ENCODE measurements at regions not wholly inside any gene's neighbourhood (a gene's known extent, or its start where the extent isn't known, plus 50 kb on each side); places are given as distances from the start of the nearest gene placed in this dataset.

- 58% methylated on average over 2 of the region's 2 CpGs for WGBS (ENCODE audit: insufficient coverage)
- no peak overlapping the region for H3K27ac ChIP-seq (ENCODE audit: low read length)
These were observed 150.3 kb downstream of the GPAT3 start for GRCh38 chr4:83686166-83686565.

DNA sequence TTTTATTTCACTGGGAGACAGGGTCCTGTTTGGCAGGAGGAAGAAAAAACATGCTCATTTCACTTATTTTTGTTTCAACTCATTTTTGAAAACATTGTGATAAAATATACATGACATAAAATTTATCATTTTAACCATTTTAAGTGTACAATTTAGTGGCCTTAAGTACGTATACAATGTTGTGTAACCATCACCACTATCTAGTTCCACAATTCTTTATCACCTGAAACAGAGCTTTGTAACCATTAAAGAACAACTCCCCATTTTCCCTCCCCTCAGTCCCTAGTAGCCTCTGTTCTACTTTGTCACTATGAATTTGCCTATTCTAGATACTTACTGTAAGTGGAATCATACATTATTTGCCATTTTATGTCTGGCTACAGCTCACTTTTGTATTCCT lies 143.8 kb downstream of the GPAT3 start:
- H3K36me3 ChIP-seq (ENCODE audit: control insufficient read depth, insufficient read depth, low read length), result no peaks in the 10 kb centered on the region
- no peaks in the 10 kb centered on the region for H3K27me3 ChIP-seq (ENCODE audit: control insufficient read depth, insufficient read depth, low read length)
- no peak overlapping the region for H3K4me3 ChIP-seq (ENCODE audit: low read length)
- no peaks in the 10 kb centered on the region for H3K9me3 ChIP-seq (replicated peaks; ENCODE audit: control insufficient read depth, low read depth, low read length)
- DNase-seq, result no peak
- no CpG with 5 or more reads among the region's 1 CpG for WGBS (ENCODE audit: insufficient coverage)
- H3K4me1 ChIP-seq (ENCODE audit: control insufficient read depth, insufficient read depth, low read length), result no peaks in the 10 kb centered on the region
- no peak overlapping the region for H3K27ac ChIP-seq (ENCODE audit: low read length)

More at GRCh38 chr4:83686166-83686565, 150.3 kb downstream of the GPAT3 start:
- H3K4me3 ChIP-seq (ENCODE audit: low read length), result no peak overlapping the region
- H3K9me3 ChIP-seq (replicated peaks; ENCODE audit: control insufficient read depth, low read depth, low read length), result no peaks in the 10 kb centered on the region
- no peaks in the 10 kb centered on the region for H3K36me3 ChIP-seq (ENCODE audit: control insufficient read depth, insufficient read depth, low read length)
- no peaks in the 10 kb centered on the region for H3K27me3 ChIP-seq (ENCODE audit: control insufficient read depth, insufficient read depth, low read length)
- H3K4me1 ChIP-seq (ENCODE audit: control insufficient read depth, insufficient read depth, low read length), result no peaks in the 10 kb centered on the region
- no peak for DNase-seq

GRCh38 chr4:83679254-83679653 lies 143.3 kb downstream of the GPAT3 start:
- H3K27ac ChIP-seq (ENCODE audit: low read length), result no peak overlapping the region
- H3K27me3 ChIP-seq (ENCODE audit: control insufficient read depth, insufficient read depth, low read length), result no peaks in the 10 kb centered on the region
- peak; percentile 13 for DNase-seq
- H3K4me3 ChIP-seq (ENCODE audit: low read length), result no peak overlapping the region
- no CpG with 5 or more reads among the region's 3 CpGs for WGBS (ENCODE audit: insufficient coverage)
- no peaks in the 10 kb centered on the region for H3K36me3 ChIP-seq (ENCODE audit: control insufficient read depth, insufficient read depth, low read length)
- H3K9me3 ChIP-seq (replicated peaks; ENCODE audit: control insufficient read depth, low read depth, low read length), result no peaks in the 10 kb centered on the region
- H3K4me1 ChIP-seq (ENCODE audit: control insufficient read depth, insufficient read depth, low read length), result no peaks in the 10 kb centered on the region

- no peak overlapping the region for H3K4me3 ChIP-seq (ENCODE audit: low read length)
- no peaks in the 10 kb centered on the region for H3K27me3 ChIP-seq (ENCODE audit: control insufficient read depth, insufficient read depth, low read length)
- no CpG with 5 or more reads among the region's 3 CpGs for WGBS (ENCODE audit: insufficient coverage)
- no peaks in the 10 kb centered on the region for H3K4me1 ChIP-seq (ENCODE audit: control insufficient read depth, insufficient read depth, low read length)
- DNase-seq, result peak; percentile 3
- H3K9me3 ChIP-seq (replicated peaks; ENCODE audit: control insufficient read depth, low read depth, low read length), result no peaks in the 10 kb centered on the region
- no peak overlapping the region for H3K27ac ChIP-seq (ENCODE audit: low read length)
- no peaks in the 10 kb centered on the region for H3K36me3 ChIP-seq (ENCODE audit: control insufficient read depth, insufficient read depth, low read length)
These were observed 141.7 kb downstream of the GPAT3 start for GRCh38 chr4:83677656-83678055.

GRCh38 chr4:83664741-83665140 lies 128.8 kb downstream of the GPAT3 start:
- H3K36me3 ChIP-seq (ENCODE audit: control insufficient read depth, insufficient read depth, low read length), result no peaks in the 10 kb centered on the region
- no peaks in the 10 kb centered on the region for H3K4me1 ChIP-seq (ENCODE audit: control insufficient read depth, insufficient read depth, low read length)
- H3K4me3 ChIP-seq (ENCODE audit: low read length), result no peak overlapping the region
- no peaks in the 10 kb centered on the region for H3K9me3 ChIP-seq (replicated peaks; ENCODE audit: control insufficient read depth, low read depth, low read length)
- H3K27ac ChIP-seq (ENCODE audit: low read length), result no peak overlapping the region
- WGBS (ENCODE audit: insufficient coverage), result 93% methylated on average over 3 of the region's 5 CpGs
- H3K27me3 ChIP-seq (ENCODE audit: control insufficient read depth, insufficient read depth, low read length), result no peaks in the 10 kb centered on the region
- no peak for DNase-seq

DNA sequence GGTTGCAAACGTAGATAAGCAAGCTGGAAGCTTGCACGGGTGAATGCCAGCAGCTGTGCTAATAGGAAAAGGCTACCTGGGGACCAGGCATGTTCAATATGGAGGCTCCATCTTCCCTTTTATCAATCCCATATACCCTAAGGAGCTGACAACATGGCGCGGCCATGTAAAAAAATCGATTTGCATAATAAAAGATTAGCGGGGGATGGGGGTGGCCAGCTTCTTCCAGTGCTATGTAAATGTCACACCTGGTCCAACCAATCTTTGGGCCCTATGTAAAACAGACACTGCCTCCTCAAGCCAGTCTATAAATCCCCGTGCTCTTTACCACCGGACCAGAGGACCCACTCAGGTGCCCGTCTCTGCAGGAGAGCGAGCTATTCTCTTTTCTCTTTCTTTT lies 128.2 kb downstream of the GPAT3 start:
- H3K4me1 ChIP-seq (ENCODE audit: control insufficient read depth, insufficient read depth, low read length), result no peaks in the 10 kb centered on the region
- H3K36me3 ChIP-seq (ENCODE audit: control insufficient read depth, insufficient read depth, low read length), result no peaks in the 10 kb centered on the region
- 94% methylated on average over 4 of the region's 10 CpGs for WGBS (ENCODE audit: insufficient coverage)
- no peak overlapping the region for H3K4me3 ChIP-seq (ENCODE audit: low read length)
- DNase-seq, result no peak
- no peak overlapping the region for H3K27ac ChIP-seq (ENCODE audit: low read length)
- no peaks in the 10 kb centered on the region for H3K27me3 ChIP-seq (ENCODE audit: control insufficient read depth, insufficient read depth, low read length)
- H3K9me3 ChIP-seq (replicated peaks; ENCODE audit: control insufficient read depth, low read depth, low read length), result no peaks in the 10 kb centered on the region

DNA sequence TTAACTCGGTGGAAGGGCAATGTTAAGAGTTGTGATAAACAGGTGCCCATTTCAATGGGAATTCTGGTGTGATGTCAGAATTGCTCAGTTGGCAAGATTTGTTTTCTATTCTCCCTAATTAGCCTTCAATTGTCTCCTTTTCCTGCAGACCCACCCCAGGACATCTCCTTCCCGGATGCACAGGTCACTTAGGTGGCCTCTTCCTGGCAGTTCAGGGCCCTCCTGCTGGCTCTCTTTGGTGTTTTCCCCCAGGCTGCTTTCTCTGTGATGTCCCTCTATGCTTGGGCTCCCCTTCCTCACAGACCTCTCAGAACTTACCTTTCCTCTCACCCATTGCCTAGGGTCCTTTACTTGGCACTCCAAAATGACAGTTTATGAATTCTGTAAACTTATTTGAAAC lies 126.3 kb downstream of the GPAT3 start:
- no peak overlapping the region for H3K27ac ChIP-seq (ENCODE audit: low read length)
- no peaks in the 10 kb centered on the region for H3K27me3 ChIP-seq (ENCODE audit: control insufficient read depth, insufficient read depth, low read length)
- no peak overlapping the region for H3K4me3 ChIP-seq (ENCODE audit: low read length)
- 50% methylated on average over 1 of the region's 2 CpGs for WGBS (ENCODE audit: insufficient coverage)
- no peaks in the 10 kb centered on the region for H3K36me3 ChIP-seq (ENCODE audit: control insufficient read depth, insufficient read depth, low read length)
- H3K9me3 ChIP-seq (replicated peaks; ENCODE audit: control insufficient read depth, low read depth, low read length), result no peaks in the 10 kb centered on the region
- DNase-seq, result no peak
- H3K4me1 ChIP-seq (ENCODE audit: control insufficient read depth, insufficient read depth, low read length), result no peaks in the 10 kb centered on the region

DNA sequence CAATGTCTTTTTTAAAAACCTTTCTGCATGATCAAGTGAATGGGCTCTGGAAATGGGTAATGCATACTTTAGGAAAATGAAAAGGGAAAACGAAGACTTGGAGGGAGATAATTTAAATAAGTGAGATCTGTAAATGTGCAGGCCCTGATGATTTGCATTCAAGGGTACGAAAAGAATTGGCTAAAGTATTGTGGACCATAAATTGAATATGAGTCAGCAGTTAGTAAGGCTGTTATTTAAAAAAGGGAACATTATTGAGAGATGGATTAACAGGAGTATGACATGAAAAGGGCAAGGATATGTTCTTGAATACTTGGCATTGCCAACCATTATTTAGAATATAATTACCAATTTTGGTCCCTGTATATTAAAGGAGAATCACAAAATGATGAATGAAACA lies 125.5 kb downstream of the GPAT3 start:
- WGBS (ENCODE audit: insufficient coverage), result 78% methylated on average over 2 of the region's 2 CpGs
- Histone ChIP-seq H3K27ac (ENCODE audit: low read length) (no peak overlapping the region), H3K4me1 (ENCODE audit: control insufficient read depth, insufficient read depth, low read length) (no peaks in the 10 kb centered on the region), H3K36me3 (ENCODE audit: control insufficient read depth, insufficient read depth, low read length) (no peaks in the 10 kb centered on the region), H3K4me3 (ENCODE audit: low read length) (no peak overlapping the region), H3K27me3 (ENCODE audit: control insufficient read depth, insufficient read depth, low read length) (no peaks in the 10 kb centered on the region), H3K9me3 (replicated peaks; ENCODE audit: control insufficient read depth, low read depth, low read length) (no peaks in the 10 kb centered on the region)
- no peak for DNase-seq

DNA sequence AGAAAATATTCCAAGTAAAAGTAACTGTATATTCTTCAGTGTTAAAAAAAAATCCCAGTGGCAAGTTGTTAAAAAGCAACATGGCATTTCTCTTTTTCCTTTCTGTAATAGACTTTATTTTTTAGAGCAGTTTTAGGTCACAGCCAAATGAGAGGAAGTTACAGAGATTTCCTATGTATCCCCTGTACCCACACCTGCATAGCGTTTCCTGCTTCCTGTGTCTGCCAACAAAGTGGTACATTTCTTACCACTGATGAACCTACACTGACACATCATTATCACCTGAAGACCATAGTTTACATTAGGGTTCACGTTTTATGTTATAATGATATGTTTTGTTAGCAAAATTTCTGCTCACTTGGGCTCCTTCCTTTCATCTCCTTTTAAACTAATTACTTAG lies 124.7 kb downstream of the GPAT3 start:
- Histone ChIP-seq H3K27ac (ENCODE audit: low read length) (no peak overlapping the region), H3K9me3 (replicated peaks; ENCODE audit: control insufficient read depth, low read depth, low read length) (no peaks in the 10 kb centered on the region), H3K36me3 (ENCODE audit: control insufficient read depth, insufficient read depth, low read length) (no peaks in the 10 kb centered on the region), H3K27me3 (ENCODE audit: control insufficient read depth, insufficient read depth, low read length) (no peaks in the 10 kb centered on the region), H3K4me3 (ENCODE audit: low read length) (no peak overlapping the region), H3K4me1 (ENCODE audit: control insufficient read depth, insufficient read depth, low read length) (no peaks in the 10 kb centered on the region)
- no CpG with 5 or more reads among the region's 2 CpGs for WGBS (ENCODE audit: insufficient coverage)
- DNase-seq, result no peak

- no peaks in the 10 kb centered on the region for H3K9me3 ChIP-seq (replicated peaks; ENCODE audit: control insufficient read depth, low read depth, low read length)
- no peak overlapping the region for H3K27ac ChIP-seq (ENCODE audit: low read length)
- no peaks in the 10 kb centered on the region for H3K36me3 ChIP-seq (ENCODE audit: control insufficient read depth, insufficient read depth, low read length)
- H3K27me3 ChIP-seq (ENCODE audit: control insufficient read depth, insufficient read depth, low read length), result no peaks in the 10 kb centered on the region
- DNase-seq, result no peak
- H3K4me3 ChIP-seq (ENCODE audit: low read length), result no peak overlapping the region
- 20% methylated on average over 4 of the region's 7 CpGs for WGBS (ENCODE audit: insufficient coverage)
- H3K4me1 ChIP-seq (ENCODE audit: control insufficient read depth, insufficient read depth, low read length), result no peaks in the 10 kb centered on the region
These were observed 122.9 kb downstream of the GPAT3 start for GRCh38 chr4:83658806-83659205.

- no peaks in the 10 kb centered on the region for H3K36me3 ChIP-seq (ENCODE audit: control insufficient read depth, insufficient read depth, low read length)
These were observed 121.4 kb downstream of the GPAT3 start for GRCh38 chr4:83657336-83657735.

More at GRCh38 chr4:83657336-83657735, 121.4 kb downstream of the GPAT3 start:
- no peak for DNase-seq
- no peak overlapping the region for H3K4me3 ChIP-seq (ENCODE audit: low read length)
- no peaks in the 10 kb centered on the region for H3K27me3 ChIP-seq (ENCODE audit: control insufficient read depth, insufficient read depth, low read length)
- no peak overlapping the region for H3K27ac ChIP-seq (ENCODE audit: low read length)
- H3K9me3 ChIP-seq (replicated peaks; ENCODE audit: control insufficient read depth, low read depth, low read length), result no peaks in the 10 kb centered on the region
- H3K4me1 ChIP-seq (ENCODE audit: control insufficient read depth, insufficient read depth, low read length), result no peaks in the 10 kb centered on the region
- WGBS (ENCODE audit: insufficient coverage), result 0% methylated on average over 1 of the region's 2 CpGs

All from muscle of leg (tissue), 3 donors.